KG1 (cell line): ENCODE measurements at regions not wholly inside any gene's neighbourhood (a gene's known extent, or its start where the extent isn't known, plus 50 kb on each side); places are given as distances from the start of the nearest gene placed in this dataset.

Experiments
- DNase-seq: peaks from one replicate; lab custom pipeline; 2025; lab: John Stamatoyannopoulos, UW

DNA sequence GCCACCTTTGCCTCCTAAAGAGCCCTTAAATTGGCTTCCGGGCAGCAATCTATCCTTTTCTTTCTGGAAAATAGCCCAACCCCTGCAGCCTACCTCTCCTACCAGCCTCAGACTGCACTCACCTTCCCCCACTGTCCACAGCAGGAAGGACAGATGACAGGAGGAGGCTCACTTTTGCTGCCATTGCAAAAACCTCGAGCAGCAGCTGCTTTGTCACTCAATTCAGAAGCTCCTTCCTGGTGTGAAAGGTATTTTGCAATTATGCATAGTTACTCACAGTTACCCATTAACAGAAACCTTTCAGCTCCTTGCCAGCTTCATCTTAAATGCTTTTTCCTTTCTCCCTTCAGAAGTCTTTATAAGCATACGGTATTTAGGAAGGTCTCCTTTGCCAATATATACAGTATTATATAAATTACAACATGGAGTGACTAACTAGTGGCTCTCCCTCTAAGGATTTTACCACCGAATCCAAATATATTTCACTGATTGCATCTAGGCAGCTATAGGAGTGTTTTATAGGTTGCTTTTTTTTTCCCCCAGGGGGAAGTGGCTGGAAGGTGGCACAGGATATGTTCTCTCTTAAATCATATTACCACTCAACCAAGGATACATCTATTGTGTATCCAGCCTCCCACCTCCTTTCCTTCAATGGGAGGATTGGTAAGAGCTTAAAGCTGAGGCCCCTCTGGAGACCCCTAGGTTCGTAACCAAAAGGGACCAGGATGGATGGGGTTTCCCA lies 142.1 kb upstream of the IPO9 start:
- peak; percentile 24 for DNase-seq

DNA sequence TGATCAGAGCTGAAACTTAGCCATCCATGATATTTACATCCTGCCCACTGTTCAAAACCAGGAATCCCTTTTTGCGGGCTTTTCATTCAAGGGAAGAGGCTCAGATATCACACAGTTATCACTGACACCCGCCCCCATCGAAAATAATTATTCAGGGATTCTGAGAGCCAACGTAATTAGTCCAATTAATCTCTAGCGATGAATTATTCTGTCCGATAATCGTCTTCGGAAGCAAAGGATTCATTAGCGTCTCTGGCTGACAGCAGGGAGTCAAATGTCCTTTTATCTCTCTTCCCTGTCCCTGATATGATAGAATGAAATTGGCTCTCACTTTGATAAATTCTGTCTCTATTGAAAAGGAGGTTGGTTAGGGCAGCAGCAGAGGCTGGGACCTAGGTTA lies 140.4 kb upstream of the IPO9 start:
- no peak for DNase-seq

DNA sequence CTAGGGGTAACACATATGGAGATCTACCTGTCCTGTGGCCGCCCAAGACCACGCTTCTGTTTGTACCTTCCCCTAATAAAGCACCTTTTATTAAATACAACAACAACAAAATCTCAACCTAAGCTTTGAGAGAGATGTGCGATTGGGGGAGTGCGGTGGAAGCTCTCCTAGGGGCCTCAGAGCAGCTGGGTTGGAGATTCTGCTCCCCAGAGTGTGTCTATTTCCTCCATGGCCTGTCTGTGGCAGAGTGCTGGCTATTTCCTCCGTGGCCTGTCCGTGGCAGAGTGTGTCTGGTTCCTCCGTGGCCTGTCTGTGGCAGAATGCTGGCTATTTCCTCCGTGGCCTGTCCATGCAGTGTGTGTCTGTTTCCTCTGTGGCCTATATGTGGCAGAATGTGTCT lies 139.3 kb upstream of the IPO9 start:
- no peak for DNase-seq

DNA sequence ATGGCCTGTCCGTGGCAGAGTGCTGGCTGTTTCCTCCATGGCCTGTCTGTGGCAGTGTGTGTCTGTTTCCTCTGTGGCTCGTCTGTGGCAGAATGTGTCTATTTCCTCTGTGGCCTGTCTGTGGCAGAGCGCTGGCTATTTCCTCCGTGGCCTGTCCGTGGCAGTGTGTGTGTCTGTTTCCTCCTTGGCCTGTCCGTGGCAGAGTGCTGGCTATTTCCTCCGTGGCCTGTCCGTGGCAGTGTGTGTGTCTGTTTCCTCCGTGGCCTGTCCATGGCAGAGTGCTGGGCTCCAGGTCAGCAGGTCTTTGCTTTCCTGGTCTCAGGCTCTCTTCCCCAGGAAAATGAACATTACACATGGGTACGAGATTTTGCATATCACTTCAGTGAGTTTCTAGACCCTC lies 138.4 kb upstream of the IPO9 start:
- DNase-seq: no peak

DNA sequence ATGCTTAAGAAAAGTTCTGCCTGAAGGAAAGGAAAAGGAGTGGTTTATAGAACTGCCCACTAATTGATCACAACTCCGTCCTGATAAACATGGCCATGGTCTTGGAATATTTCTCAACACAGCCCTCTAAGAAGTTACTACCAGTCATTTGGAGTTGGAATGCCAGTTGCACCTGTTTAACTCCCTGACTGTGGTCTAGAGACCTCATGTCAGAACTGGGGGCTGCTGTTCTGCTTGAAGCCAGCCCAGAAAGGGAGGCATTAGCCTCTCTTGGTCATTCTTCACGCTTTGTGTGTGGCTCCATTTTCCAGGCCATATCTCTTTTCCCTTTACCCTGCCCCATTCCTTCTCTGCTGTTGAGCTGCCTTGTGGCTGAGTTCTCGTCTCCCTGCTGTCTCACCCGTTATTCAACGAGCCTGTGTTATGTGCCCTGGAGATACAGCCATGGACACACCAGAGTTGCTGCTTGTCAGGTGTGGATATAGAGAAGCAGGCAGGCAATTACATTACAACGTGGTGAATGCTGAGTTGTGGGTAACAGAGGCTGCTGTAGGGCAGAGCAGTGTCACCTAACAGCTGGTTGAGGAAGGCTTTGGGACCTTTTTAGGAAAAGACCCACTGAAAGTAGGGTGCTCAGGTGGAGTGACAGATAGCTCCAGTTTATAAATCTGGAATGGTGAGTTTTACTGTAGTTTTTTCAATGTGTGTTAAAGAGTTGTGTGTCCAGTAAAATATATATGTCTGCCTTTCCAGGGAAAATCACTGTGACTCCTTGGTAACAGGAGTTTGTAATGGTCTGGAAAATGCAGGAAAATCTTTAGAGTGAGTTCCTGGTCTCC lies 137.0 kb upstream of the IPO9 start:
- no peak for DNase-seq

DNA sequence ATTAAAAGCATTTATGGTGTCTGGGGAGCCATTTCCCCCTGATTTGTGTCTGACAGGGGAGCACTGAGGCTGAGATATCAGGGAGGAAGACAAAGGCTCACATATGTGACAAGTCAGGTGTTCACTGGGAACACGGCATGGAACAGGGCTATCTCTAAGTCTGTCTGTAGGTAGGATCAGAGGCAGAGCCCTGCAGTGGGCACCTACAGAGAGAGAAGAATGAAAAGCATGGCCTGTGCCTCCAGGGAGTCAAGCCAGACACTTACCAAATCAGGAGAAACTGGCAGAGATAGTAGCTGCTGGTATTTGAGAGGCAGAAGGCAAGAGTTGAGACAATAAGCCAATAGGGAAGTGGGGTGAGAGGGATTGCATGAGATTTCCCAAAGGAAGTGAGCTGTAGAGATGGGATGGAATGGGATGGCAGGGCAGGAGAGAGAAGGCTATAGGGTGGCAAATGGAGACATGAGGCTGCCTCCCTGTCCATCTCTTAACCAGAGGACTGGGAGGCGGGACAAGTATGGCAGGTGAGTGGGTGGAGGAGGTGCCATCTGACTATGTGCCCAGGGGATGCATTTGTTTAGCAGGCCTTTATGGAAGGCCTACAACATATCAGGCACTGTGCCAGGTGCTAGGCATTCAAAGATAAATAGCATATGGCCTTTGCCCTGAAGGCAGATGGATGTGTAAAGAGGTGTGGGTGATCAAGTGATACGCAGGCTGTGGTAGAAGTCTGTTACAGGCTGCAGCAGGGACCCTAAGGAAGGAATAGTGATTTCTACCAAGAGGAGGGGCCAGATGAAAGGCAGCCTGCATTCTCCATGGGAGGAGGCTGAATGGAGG lies 136.2 kb upstream of the IPO9 start:
- no peak for DNase-seq

DNA sequence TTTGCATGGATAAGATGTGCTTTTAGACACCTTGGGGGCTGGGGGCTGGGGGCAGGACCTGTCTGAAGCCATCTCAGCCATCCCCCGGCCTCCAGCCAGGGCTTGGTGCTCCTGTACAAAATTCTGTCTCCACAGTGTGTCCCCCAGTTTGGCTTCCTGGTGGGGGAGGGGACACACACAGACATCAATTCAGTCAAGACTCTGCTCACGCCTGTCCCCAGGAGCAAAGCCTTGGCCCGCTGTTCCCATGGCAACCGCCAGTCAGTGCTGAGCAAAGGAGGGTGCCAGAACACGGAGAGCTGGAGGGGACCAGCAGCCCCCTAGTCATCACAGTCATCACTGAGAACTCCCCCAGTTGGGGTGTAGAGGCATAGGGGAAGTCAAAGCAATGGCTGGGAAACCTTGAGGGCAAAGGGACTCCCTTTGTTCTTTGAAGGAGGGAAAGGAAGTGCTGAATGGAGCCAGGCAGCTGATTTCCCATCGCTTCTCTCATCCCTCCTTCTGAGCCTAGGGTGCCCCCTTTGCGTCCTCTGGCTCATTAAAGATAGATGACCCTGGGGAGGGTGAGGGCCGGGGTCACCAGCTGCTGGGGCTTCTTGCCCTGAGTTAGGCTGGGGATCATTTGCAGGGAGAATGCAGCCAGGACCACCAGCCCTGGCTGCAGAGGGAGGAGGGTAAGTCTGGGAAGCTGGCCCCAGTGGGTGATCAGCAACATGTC lies 134.9 kb upstream of the IPO9 start:
- no peak for DNase-seq

DNA sequence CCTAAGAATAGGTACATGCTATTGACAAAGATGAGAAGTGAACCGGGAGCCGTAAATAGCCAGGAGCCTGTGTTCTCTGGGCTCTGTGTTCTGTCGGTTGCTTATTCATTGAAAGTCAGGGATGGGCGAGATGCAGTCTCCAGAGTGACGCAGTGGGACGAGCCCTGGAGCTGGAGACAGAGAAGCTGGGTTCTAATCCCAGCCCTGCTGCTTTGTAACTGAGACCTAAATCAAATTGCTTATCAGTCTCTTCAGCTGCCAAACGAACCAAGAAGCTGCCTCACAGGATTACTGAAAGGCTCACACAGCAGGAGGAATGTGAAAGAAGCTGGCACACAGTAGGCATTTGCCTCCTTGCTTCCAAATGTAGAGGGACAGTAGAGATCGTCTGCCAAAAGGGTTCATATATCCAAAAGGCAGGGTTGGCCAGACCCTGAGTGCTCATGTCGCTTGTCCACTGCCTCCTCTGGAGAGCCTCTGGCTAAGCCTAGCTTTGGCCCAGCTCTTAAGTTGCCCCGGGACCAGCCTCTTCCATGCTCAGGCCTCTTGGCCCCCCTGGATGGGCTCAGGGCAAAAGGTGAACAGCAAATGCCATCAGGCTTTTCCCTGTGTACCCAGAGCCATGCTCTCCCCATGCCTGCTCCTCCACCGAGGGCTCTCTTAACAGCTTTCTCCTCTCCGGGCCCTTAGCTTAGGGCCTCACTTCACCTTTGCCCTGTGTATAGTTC lies 134.2 kb upstream of the IPO9 start:
- DNase-seq: no peak

DNA sequence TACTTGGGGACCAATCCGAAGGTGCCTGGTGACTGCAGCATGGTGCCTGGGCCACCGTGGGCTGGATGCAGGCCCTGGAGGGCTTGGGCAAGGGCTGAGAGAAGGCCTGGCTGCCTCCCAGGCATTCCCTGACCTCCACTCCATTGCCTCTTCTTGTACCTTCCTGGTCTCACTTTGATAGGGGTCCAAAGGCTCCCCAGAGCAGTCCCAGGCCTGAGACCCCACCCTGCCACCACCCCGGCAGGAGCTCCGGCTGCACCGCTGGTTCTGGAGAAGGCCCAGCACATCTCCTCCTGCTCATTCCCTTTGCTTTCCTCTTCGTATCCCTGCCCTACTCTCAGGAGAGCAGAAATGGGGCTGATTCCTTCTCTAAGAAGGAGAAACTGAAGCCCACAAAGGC lies 133.3 kb upstream of the IPO9 start:
- no peak for DNase-seq

DNA sequence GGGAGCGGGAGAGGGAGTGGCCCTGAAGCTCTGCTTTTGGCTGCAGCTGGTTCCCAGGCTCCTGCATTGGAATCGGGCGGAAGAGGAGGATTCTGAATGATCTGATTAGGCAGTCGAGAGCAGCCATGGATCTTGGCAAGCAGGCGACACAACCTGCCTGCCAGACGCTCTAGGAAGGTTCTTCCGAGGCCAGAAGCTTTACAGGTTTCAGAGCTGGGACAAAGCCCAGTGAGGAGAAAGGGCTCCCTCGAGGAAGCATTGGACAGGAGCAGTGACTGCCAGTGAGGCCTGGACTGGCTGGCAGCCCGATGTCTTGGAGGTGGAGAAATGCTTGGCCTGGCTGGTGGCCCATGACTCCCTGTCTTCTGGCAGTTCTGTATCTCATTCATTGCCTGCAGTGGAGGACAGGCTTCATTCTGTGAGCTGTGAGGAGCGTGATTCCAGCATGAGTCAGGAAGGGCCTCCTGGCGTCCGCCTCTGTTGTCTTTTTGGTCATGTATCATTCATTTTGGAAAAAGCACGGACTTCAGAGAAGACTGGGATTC lies 132.7 kb upstream of the IPO9 start:
- no peak for DNase-seq

DNA sequence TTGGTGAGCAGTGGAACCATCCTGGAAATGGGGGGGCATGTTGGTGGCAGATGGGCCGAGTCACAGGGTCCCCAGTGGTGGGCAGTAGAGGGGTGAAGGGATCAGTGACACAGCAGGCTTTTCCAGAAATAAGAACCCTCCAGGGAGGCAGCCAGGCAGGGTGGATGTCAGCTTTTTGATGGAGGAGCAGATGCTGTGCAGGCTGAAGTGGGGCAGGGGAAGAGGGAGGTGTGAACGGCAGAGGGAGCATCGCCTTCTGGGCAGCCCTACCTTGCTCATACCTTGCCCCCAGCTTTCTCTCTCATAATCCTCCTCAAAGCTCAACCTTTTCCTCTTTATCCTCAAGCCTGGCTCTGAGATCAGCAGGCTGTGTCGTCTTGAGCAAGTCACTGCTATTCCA lies 131.8 kb upstream of the IPO9 start:
- no peak for DNase-seq

DNA sequence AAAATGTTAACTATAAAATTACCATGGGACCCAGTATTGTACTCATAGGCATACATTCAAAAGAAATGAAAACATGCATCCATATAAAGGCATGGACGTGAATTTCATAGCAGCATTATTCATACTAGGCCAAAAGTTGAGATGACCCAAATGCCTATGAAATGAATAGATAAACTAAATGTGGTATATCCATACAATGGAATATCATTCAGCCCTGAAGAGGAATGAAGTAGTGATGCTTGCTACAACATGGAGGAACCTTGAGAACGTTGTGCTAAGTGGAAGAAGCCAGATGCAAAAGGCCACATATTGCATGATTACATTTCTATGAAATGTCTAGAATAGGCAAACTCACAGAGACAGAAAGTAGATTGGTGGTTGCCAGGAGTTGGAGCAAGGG lies 127.1 kb upstream of the IPO9 start:
- no peak for DNase-seq

DNA sequence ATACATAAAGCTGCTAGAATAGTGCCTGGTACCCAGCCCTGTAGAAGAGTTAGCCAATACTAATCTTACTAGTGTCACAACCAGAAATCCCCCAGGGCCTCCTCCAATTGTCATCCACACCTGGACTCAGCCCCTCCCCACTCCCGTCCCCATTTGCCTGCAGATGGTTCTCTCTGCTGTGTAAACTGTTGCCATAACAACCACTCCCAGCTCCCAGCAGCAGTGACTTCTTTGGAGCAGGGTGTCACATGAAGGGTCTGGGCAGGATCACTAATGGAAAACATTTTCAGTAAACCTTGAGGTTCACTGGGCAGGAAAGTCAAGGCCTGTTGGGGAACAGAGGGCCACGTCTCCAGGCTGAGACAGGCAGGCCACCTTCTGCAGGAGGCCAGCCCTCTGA lies 126.0 kb upstream of the IPO9 start:
- DNase-seq: no peak

DNA sequence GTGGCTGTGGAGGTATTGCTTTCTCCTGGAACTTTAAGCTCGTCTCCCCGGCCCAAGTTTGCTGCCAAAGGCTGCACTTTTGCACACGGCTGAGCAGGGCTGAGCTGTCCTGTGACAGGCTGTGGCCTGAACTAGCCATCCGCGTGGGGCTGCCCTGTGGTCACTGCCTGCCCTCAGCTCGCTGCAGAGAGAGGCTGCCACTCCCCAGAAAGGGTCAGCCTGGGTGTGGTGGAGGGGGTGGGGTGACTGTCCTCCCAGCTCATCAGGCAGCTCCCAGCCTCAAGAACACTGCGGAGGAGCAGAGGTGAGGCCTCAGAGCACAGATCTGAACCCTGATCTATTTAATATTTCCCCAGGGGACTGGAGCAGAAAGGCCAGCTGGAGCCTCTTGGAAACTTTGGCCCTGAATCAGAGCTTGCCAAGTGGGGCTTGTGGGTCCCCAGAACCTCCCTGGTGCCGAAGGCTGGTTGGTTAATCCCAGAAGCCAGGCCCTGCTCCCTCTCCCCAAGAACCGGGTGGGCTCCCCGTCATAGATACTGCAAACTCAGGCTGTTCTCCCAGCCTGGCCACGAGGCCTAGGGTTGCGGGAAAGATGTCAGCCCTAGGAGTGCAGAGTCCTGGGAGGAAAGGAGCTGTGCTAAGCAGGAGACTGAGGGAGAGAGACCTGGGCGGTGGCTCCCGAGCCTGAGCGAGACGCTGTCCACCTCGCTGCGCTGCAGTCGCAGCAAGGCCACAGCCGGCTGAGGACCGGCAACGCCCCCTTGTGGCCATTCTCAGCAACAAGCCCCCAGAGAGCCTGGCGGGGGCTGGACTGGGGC lies 125.1 kb upstream of the IPO9 start:
- peak; percentile 22 for DNase-seq

DNA sequence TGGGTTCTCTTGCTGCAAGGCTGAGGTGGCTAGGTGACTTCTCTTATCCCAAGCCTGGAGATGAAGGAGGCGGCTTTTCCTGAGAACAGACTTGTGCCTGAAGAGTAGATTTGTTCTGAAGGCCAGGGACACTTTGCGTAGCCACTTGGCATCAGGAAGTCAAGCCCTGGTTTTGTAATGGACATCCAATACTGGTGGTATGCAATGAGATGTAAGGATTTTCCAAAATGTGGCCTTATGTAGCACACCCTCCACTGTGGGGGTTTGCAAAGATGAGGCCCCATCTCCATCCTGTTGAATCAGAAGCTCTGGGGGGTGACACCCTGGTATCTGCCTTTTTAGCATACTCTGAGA lies 124.5 kb upstream of the IPO9 start:
- DNase-seq: no peak

DNA sequence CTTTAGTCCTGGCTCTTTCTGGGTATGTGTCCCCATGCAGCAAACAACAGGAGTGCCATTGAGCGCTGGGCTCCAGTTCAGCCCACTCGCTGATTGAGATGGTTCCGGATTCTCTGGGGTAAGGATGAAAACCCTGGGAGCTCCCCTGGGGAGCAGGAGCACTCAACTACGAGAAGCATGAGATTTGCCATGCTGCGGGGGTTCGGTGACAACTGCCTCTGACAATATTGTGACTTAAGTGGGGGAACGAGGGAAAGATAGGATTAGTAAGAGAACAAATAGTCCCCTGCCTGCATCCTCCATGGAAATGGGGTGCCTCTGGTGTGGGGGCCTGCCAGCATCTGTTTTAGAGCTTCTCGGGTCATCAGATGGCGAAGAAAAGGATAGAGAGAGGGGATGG lies 123.6 kb upstream of the IPO9 start:
- DNase-seq: no peak

DNA sequence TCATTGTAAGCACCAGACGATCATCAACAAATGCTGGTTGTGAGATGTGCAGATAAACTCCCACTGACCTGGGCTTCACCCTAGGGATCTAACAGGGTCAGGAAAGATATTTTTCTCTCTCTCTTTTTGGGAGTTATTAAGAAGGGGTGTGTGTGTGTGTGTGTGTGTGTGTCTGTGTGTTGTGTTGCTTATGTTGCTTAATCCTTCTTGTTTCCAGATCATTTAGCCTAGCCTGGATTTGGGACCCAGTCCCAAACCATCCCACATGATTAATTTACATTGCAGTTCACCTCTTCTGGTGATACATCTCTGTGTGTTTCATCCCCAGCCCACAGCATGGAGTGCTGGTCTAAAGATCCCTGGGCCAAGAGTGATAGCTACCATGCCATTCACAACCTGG lies 122.8 kb upstream of the IPO9 start:
- DNase-seq: no peak

DNA sequence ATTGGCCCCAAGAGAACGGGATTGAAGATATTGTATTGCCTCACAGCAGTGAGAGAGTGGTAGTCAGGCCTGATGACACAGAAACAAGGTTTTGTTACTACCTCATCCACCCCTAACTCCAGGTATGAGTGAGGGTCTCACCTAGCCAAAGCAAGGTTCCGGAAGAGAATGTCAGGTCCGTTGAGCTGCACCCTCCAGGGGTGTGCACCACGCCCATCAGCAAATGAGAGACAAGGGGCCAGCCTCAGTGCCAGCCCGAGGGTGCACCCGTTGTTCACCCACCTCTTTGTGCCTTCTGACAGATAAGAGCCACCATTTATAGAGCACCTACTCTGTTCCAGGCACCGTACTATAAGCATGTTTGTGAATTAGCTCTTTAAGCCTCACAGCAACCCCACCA lies 121.9 kb upstream of the IPO9 start:
- no peak for DNase-seq

DNA sequence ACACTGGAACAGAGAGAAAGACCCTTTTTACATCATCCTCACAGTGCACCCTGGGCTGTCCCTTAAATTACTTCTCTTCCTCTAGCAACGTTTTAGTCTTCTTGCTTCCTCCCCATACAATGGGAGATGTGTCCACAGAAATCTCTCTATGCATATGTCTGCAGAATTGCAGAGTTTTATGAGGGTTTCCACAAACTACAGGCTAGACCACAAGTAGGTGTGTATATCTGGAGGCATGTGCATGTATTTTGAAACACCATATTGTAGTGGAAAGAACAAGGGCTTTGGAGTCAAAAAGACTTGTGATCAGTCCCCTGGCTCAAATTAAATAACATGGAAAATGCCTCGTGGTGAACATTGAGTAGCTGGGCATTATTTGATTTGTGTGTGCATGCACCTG lies 121.3 kb upstream of the IPO9 start:
- no peak for DNase-seq

DNA sequence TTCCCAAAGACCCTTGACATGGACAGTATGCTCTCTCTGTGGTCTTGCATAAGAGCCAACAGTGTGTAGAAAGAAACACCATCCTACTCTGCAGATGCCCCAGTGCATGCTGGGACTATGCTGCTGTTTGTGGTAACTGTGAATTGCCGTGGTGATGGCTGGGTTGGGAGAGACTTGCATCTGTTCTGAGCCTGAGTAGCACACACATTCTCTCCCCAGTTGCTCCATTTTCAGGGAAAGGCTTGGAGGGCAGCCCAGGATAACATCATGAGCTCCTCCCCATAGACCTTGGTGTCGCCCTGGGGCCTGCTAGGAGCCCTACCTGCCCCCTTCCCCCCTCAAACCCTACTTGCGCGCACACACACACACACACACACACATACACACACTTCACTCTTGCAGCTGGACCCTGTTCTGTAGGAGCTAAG lies 120.9 kb upstream of the IPO9 start:
- DNase-seq: no peak
